Right lobe of liver (tissue), 6 donors: ENCODE measurements at regions not wholly inside any gene's neighbourhood (a gene's known extent, or its start where the extent isn't known, plus 50 kb on each side); places are given as distances from the start of the nearest gene placed in this dataset.

Source experiments
- ATAC-seq, 4 donors: fragments of 200-7000 bp; cut with Tn5 transposase; one replicate each; pipeline ENCODE4 v1.9.1; 2020; ENCODE audit warnings: mild to moderate bottlenecking in 4 of 4, moderate library complexity in 4 of 4
- DNase-seq, 3 donors: peaks; one replicate each; pipeline ENCODE4 v3.0.0-alpha.2; 2020
- H3K27ac ChIP-seq, 3 donors: fragments of 200-600 bp; one replicate each; pipeline ENCODE4 v1.8.0; 2022
- H3K27me3 ChIP-seq, 2 donors: fragments of 200-600 bp; one replicate each; pipeline ENCODE4 v1.8.0; 2022
- H3K36me3 ChIP-seq, 4 donors: fragments of 200-600 bp; sonication (generic) in 1 of 4; one replicate each; pipeline versions ENCODE4 v1.5.1 to v1.8.0; 2017 to 2022; ENCODE audit warnings: control low read depth in 1 of 4
- H3K4me1 ChIP-seq, 4 donors: fragments of 200-600 bp; sonication (generic) in 1 of 4; one replicate each; pipeline versions ENCODE4 v1.5.1 to v1.8.0; 2017 to 2022; ENCODE audit warnings: control low read depth in 1 of 4
- H3K4me3 ChIP-seq, 3 donors: fragments of 200-600 bp; one replicate each; pipeline ENCODE4 v1.8.0; 2022
- H3K9me3 ChIP-seq, 4 donors: fragments of 200-600 bp; sonication (generic) in 1 of 4; one replicate each; pipeline versions ENCODE4 v1.5.1 to v1.8.0; 2017 to 2022; ENCODE audit warnings: control low read depth in 1 of 4
- CTCF ChIP-seq, 4 donors: fragments of 200-600 bp in 3 of 4; fragments of 450-650 bp in 1 of 4; IDR thresholded peaks; one replicate each; pipeline versions ENCODE4 v1.5.1 to v1.8.0; 2016 to 2022; ENCODE audit warnings: antibody characterized with exemption in 4 of 4, mild to moderate bottlenecking in 2 of 4
- POLR2A ChIP-seq: fragments of 450-650 bp; IDR thresholded peaks from one replicate; pipeline ENCODE4 v1.6.1; 2017; ENCODE audit warnings: antibody characterized with exemption, mild to moderate bottlenecking
- WGBS: methylation state at CpG from one replicate; pipeline ENCODE4 v1.1.6; 2018; ENCODE audit warnings: low coverage, low lambda C conversion rate; ENCODE audit not compliant: insufficient coverage; ENCODE audit errors: missing lambda C conversion rate; 5-methylcytosine and 5-hydroxymethylcytosine counted together
- intact Hi-C, 2 donors: fragments of 100-400 bp; cut with DNase I; formaldehyde crosslinking; loops; one replicate each; pipeline versions ENCODE4 v1.11.2 to v1.14.1; 2022
- donor health status: DM: no; HTN: yes; CAD: no.
- donor health status: DM: no; HTN: no; CAD: no.
- donor health status: DM: no; HTN: no; CAD: no.
- donor health status: DM: no; HTN: yes; CAD: no.
- donor health status: DM: no; HTN: yes; CAD: no.

GRCh38 chr21:15135867-15136629, 71.2 kb upstream of the NRIP1 start:
- 85% methylated on average over 2 of the region's 3 CpGs for WGBS
- DNase-seq (no peak), ATAC-seq (no peak)
- H3K27ac ChIP-seq = no peak overlapping the region
- peaks cover 0 to 27% (median 13%) of the 10 kb centered on the region in 4 donors for H3K4me1 ChIP-seq
- no peaks in the 10 kb centered on the region for H3K9me3 ChIP-seq
- no peaks in the 10 kb centered on the region for H3K27me3 ChIP-seq
- intact Hi-C loops = no loop called here
- H3K36me3 ChIP-seq = no peaks in the 10 kb centered on the region
- H3K4me3 ChIP-seq = no peak overlapping the region
- TF ChIP-seq CTCF (IDR thresholded peaks at IDR 0.05) = no peak
- TF ChIP-seq POLR2A = no peak

- 14% methylated on average over 7 of the region's 7 CpGs for WGBS
- no peak overlapping the region for H3K27ac ChIP-seq
These were observed 73.7 kb upstream of the NRIP1 start for GRCh38 chr21:15138490-15138889.

GRCh38 chr21:15139898-15140297, 75.1 kb upstream of the NRIP1 start:
- peaks cover 0 to 38% (median 19%) of the 10 kb centered on the region in 4 donors for H3K4me1 ChIP-seq
- ATAC-seq (no peak), DNase-seq (no peak)
- WGBS = 16% methylated on average over 4 of the region's 4 CpGs
- peak overlapping the region in 2 of 3 donors; percentile 32 to 68 for H3K27ac ChIP-seq
- peak overlapping the region in 2 of 3 donors; percentile 17 to 36 for H3K4me3 ChIP-seq
- intact Hi-C loops = no loop called here
- H3K36me3 ChIP-seq = no peaks in the 10 kb centered on the region
- no peaks in the 10 kb centered on the region for H3K27me3 ChIP-seq
- no peaks in the 10 kb centered on the region for H3K9me3 ChIP-seq
- TF ChIP-seq POLR2A = no peak
- TF ChIP-seq CTCF (IDR thresholded peaks at IDR 0.05) = no peak

More at GRCh38 chr21:15138490-15138889, 73.7 kb upstream of the NRIP1 start:
- intact Hi-C loops = no loop called here
- H3K36me3 ChIP-seq = no peaks in the 10 kb centered on the region
- peak; percentile 12 to 42 (median 28) for ATAC-seq
- no peak overlapping the region for H3K4me3 ChIP-seq
- H3K9me3 ChIP-seq = no peaks in the 10 kb centered on the region
- TF ChIP-seq CTCF (IDR thresholded peaks at IDR 0.05) (no peak), POLR2A (no peak)
- peaks cover 0 to 38% (median 19%) of the 10 kb centered on the region in 4 donors for H3K4me1 ChIP-seq
- no peaks in the 10 kb centered on the region for H3K27me3 ChIP-seq
- DNase-seq = peak in 2 of 3 donors; percentile 27 to 53

- H3K4me1 ChIP-seq = peaks cover 0 to 38% (median 19%) of the 10 kb centered on the region in 4 donors
- H3K36me3 ChIP-seq = no peaks in the 10 kb centered on the region
- H3K27me3 ChIP-seq = no peaks in the 10 kb centered on the region
- TF ChIP-seq POLR2A (no peak), CTCF (IDR thresholded peaks at IDR 0.05) (no peak)
- WGBS = 11% methylated on average over 9 of the region's 9 CpGs
- peak overlapping the region in 2 of 3 donors; percentile 17 to 36 for H3K4me3 ChIP-seq
- ATAC-seq = peak; percentile 88 to 96 (median 94)
- H3K27ac ChIP-seq = peak overlapping the region in 2 of 3 donors; percentile 32 to 68
- DNase-seq = peak; percentile 79 to 95 (median 90)
- intact Hi-C loops = no loop called here
- H3K9me3 ChIP-seq = no peaks in the 10 kb centered on the region
These were observed 75.7 kb upstream of the NRIP1 start for GRCh38 chr21:15140321-15141019.
